Stimulated activated CD4-positive, alpha-beta T cell treated with anti-CD3 and anti-CD28 coated beads, Interleukin-2, amount 100 ng/mL, for 48 hours (primary cell): ENCODE measurements at regions not wholly inside any gene's neighbourhood (a gene's known extent, or its start where the extent isn't known, plus 50 kb on each side); places are given as distances from the start of the nearest gene placed in this dataset.

Experiments used
- DNase-seq, 2 donors: peaks; one replicate each; pipeline ENCODE4 v3.0.0-alpha.2; 2020

GRCh38 chr3:66693461-66694031 lies 192.7 kb upstream of the LRIG1 start:
- DNase-seq = no peak

- no peak for DNase-seq
These were observed 201.3 kb upstream of the LRIG1 start for GRCh38 chr3:66702126-66702525.

GRCh38 chr3:66703501-66703900 lies 202.7 kb upstream of the LRIG1 start:
- DNase-seq = no peak

GRCh38 chr3:66705076-66705475 lies 204.3 kb upstream of the LRIG1 start:
- no peak for DNase-seq

GRCh38 chr3:66706890-66707289 lies 206.1 kb upstream of the LRIG1 start:
- no peak for DNase-seq

- no peak for DNase-seq
These were observed 208.7 kb upstream of the LRIG1 start for GRCh38 chr3:66709532-66709931.

- no peak for DNase-seq
These were observed 211.4 kb upstream of the LRIG1 start for GRCh38 chr3:66712210-66712609.

GRCh38 chr3:66713921-66714320 lies 213.1 kb upstream of the LRIG1 start:
- no peak for DNase-seq

- DNase-seq = no peak
These were observed 215.0 kb upstream of the LRIG1 start for GRCh38 chr3:66715806-66716205.

- no peak for DNase-seq
These were observed 217.0 kb upstream of the LRIG1 start for GRCh38 chr3:66717806-66718205.

- DNase-seq = no peak
These were observed 219.1 kb upstream of the LRIG1 start for GRCh38 chr3:66719796-66720356.

GRCh38 chr3:66720508-66720907 lies 219.7 kb upstream of the LRIG1 start:
- DNase-seq = no peak

- DNase-seq = no peak
These were observed 221.9 kb upstream of the LRIG1 start for GRCh38 chr3:66722675-66723074.

GRCh38 chr3:66723231-66723630 lies 222.4 kb upstream of the LRIG1 start:
- no peak for DNase-seq

GRCh38 chr3:66729687-66730393 lies 229.0 kb upstream of the LRIG1 start:
- DNase-seq = no peak

- no peak for DNase-seq
These were observed 238.0 kb upstream of the LRIG1 start for GRCh38 chr3:66738625-66739365.

GRCh38 chr3:66740260-66740659 lies 239.4 kb upstream of the LRIG1 start:
- DNase-seq = no peak

GRCh38 chr3:66744521-66744920 lies 243.7 kb upstream of the LRIG1 start:
- no peak for DNase-seq

- DNase-seq = no peak
These were observed 244.2 kb upstream of the LRIG1 start for GRCh38 chr3:66744986-66745385.

GRCh38 chr3:66747261-66747660 lies 246.4 kb upstream of the LRIG1 start:
- no peak for DNase-seq

GRCh38 chr3:66747696-66748095 lies 246.9 kb upstream of the LRIG1 start:
- no peak for DNase-seq

GRCh38 chr3:66748175-66748876 lies 247.5 kb upstream of the LRIG1 start:
- no peak for DNase-seq

- no peak for DNase-seq
These were observed 246.3 kb upstream of the KBTBD8 start for GRCh38 chr3:66751842-66752241.
